Glomerular visceral epithelial cell (primary cell): ENCODE measurements at regions not wholly inside any gene's neighbourhood (a gene's known extent, or its start where the extent isn't known, plus 50 kb on each side); places are given as distances from the start of the nearest gene placed in this dataset.
"Not testable (repeated sequence)": the region's sequence is repeated elsewhere in the genome, so short reads cannot be mapped to it uniquely, and the experiment has no call there.

ENCODE experiments used
- DNase-seq: peaks from one replicate; pipeline ENCODE4 v3.0.0-alpha.2; 2016; ENCODE audit errors: extremely low spot score

DNA sequence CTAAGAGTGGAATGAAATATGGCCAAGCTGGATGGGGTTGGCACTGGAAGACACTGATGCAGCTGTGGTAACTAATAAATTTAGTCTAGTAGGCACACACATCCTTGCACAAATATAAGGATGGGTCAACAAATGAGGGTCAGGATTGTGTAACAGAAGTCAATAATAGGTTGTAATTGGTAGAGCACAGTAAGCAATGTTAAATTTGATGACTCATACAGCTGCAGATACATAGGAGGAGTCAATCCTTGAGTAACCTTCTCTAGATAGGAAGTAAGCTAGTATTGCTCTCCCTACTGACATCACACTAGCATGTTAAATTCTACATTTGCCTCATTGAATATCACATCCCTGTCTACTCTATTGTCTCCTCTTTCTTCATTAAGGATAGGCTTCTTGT lies 332.1 kb downstream of the PTPRC start:
- no peak for DNase-seq

DNA sequence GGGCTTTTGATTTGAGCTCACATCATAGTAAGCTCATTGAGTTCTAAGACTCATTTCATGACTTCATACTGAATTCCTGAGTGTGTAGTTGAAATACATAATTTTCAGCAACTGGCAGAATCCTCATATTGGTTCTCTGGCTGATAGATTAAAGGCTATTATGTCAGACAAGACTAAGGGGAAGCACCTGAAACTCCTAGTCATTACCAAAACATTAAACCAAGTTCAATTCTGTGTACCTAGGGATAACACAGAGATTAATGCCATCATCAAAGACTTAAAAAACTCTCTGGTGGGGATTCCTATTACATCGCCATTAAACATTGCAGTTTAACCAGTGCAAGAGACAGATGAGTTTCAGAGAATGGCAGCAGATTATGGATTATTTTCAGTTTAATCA lies 339.1 kb downstream of the PTPRC start:
- DNase-seq, result no peak

DNA sequence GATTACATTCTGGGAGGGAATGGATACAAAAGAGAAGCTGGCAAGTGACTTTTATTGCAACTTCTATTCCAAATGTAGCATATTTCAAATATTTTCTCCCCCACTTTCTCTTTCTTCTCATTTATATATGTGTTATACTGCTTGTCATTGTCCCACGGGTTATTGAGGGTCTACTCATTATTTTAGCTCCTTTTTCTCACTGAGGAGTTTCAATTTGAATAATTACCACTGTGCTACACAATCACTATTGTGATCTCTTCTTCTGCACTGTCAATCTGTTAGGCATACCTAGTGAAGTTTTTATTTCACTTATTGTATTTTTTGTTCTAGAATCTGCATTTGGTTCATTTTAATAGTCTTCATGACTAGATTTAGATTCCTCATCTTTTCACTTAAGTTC lies 339.7 kb downstream of the PTPRC start:
- DNase-seq, result no peak

DNA sequence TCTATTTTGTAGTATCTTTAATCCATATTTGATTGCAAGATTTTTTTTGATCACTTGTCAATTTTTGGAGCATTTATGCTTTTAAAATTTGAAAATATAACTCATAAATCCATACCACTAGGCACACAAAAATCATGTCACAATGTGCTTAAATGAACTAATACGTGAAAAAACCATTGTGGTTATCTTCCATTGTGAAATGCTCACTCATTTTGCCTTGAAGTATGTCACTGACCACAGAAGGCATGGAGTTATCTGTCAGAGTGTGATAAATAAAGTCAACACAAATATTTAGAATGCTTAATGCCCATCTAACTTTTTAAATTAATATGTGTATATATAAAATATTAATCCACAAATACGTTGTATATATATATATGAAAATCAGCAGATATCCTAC lies 347.2 kb downstream of the PTPRC start:
- no peak for DNase-seq

DNA sequence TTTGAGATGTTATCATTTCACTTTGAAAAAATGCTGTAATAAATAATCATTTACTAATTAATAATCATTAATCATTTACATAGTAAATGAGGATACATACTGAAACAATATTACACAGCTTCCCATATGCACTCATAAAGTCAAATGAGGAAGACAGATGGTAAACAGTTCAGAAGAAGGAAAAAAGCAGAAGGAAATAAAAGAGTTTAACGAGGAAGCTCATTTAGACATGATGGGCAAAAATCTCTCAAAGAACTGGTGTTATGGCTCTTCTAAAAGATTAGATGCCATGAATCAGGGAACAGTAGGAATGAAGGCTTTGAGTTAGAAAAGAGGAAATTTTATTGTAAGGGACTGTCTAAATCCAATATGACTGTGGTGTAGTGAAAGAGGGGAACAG lies 347.6 kb downstream of the PTPRC start:
- no peak for DNase-seq

DNA sequence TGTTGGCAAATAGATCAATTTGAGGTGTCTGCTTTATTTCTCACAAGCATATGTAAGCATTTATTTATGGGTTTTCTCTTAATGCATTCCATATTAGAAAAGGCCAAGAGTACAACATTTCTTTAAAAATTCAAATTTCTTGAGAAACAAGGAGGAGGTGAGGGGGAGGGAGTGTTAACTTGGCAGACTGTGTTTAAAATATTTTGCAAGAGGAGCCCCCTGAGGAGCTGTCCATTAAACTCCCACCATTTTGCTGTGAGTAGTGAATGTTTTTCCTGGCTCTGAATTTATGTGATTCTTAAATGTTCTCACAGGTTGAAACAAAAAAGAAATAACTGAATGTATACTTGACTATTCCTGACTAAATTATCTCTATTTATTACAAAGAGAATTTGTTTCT lies 363.8 kb downstream of the PTPRC start:
- no peak for DNase-seq

DNA sequence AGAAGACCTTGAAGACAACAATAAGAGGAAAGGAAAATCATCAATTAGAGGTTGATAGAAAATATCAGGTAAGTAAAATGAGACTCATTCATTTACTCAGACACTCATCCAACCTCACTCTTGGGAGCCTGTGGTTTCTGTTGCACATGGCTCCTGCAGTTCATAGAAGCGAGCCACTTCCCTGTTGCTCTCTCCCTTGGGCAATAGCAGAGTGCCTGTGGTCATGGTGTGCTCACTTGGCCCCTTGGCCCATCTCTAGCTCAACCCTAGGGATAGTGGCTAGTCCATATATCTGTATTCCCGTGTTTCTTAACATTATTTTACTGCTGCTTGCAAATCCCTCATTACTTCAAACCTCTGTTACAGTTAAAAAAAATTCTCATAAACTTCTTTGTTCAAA lies 368.6 kb downstream of the PTPRC start:
- DNase-seq, result no peak

DNA sequence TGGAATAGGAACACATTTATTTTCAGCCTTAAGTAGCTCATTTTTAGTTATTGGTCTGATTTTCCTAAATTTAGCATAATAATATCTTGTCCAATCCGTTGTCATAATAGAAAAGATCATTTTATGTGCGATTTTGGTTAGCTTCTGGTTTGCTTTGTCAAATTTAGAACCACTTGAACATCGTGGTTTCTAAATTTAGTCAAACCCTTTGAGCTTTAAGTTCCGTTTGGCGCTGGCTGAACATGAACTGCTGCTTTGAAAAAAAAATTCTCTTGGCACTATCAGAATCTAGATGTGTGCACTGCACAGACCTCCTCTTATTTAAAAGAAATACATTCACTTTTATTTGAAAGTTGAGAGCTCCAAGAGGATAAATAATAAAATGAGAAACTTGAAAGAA lies 370.6 kb downstream of the PTPRC start:
- DNase-seq, result no peak

DNA sequence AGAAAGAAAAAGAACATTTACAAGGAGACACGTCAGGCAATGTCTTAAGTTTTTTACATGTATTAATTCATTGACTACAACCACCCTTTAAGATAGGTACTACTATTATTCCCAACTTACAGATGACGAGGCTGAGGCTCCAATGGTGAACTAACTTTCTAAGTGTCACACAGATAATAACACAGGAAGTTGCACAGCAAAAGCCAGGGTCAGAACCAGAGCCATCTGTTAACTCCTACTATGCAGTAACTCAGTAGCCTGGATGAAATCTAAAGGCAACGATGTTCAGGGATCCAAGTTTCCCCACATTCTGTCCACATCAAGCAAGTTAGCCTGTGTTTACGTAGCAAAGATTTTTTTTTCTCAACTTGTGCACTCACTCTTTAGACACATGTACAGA lies 371.7 kb downstream of the PTPRC start:
- DNase-seq, result no peak

DNA sequence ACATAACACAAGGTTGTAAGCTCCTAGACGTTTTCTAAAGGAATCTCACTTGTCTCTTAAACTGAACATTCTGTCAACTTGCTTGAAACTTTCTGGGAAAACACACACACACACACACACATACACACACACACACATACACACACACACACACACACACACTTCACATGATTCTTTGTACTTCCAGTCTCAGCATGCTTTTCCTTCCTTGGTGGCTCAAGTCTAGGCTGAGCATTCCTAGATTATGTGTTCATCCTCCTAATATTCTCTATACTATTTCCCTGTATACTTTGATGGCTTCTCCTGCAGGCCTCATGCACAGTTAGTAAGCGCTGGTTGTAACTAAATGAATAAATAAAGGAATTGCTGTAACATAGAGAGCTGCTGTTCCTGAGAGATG lies 372.1 kb downstream of the PTPRC start:
- no peak for DNase-seq

DNA sequence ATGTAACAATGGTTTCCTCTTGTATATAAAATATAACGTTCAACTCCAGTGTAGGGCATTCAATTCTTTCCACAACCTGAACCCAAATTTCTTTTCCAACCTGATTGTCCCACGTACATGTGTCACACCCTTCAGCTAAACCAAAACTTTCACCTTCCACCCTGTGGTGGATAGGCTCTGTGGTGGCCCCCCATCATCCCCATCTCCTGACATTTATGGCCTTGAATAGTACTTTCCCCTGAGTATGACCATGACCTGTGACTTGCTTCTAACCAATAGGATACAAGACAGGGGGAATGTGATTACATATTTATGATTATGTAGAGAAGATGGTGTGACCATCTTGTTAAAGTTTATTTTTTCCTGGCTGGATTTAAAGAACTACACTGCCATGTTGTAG lies 377.0 kb downstream of the PTPRC start:
- no peak for DNase-seq

DNA sequence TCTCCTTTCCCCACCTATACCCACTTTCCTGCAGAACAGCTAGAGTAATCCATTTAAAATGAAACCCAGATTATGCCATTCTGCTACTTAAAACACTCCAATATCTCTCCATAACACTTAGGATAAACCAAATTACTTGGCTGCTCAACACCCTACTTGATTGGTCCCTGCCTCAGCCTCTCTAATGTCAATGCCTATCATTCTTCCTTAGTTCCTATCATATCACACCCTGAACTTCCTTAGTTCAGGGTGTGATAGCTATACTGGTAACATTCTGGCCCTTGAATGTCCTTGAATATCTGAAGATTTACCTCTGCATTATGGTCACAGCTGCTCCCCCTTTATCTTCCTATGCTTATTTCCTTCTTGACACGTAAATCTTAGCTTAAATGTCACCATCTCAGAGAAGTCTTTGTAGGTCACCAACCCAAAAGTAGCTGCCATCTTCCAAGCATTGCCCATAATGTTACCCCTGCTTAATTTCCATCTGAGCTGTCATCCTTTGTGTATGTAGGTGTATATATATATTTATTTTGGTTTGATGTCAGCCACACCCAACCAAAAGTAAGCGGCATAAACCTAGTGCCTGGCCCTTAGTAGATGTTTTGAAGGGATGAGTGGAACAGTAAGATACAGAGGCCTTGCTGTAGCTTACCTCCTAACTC lies 379.8 kb downstream of the PTPRC start:
- no peak for DNase-seq

DNA sequence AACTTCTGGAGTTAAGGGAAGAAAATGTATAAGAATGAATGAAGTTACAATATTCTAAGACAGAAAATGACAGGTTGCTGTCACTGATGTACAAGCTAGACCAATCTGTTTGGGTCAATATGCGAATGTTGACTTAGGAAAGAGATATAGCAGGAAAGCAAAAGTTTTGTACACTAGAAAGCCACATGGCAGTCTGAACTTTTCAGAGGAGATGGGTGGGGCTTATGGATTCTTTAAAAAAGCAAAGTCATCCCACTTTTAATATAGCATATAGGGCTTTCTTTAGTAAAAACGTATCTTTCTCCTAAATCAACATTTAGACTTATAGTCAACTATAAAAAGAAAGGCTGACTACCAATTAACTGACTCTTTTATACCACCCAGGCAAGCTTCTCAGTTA lies 381.2 kb downstream of the PTPRC start:
- DNase-seq, result no peak

DNA sequence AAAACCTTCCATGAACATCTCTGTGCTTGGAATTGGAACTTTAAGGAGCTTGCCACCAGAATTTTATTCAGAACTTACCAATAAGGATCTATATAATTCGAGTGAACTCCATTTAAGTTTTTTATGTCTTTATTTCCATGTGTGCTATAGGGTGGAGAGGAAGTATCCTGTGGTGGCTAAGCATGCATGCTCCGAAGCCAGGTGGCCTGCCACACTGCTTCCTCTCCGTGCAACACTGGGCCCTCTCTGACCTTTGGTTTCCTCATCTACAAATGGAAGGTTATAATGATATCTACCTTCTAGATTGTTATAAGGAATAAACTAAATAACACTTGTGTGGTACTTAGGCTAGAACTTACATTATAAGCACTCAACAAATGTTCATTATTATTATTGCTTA lies 382.1 kb downstream of the PTPRC start:
- no peak for DNase-seq

DNA sequence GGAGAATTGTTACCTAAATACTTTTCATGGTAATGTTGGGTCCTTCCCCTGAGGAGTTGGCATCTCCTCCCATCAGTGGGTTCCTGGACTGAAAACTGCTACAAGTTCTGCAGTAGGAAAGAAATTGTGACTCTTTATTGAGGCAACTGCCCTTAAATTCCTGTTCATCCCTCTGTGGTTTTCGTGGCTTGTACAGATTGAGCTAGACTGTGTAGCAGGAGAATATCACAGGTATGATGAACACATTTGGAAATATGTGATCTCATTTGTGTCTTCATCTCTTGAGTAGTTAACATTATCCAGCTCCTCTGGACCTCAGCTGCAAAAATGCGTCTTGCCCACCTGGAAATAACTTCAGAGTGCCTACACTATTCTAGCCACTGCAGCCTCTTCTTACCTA lies 390.6 kb downstream of the PTPRC start:
- peak; percentile 69 for DNase-seq

DNA sequence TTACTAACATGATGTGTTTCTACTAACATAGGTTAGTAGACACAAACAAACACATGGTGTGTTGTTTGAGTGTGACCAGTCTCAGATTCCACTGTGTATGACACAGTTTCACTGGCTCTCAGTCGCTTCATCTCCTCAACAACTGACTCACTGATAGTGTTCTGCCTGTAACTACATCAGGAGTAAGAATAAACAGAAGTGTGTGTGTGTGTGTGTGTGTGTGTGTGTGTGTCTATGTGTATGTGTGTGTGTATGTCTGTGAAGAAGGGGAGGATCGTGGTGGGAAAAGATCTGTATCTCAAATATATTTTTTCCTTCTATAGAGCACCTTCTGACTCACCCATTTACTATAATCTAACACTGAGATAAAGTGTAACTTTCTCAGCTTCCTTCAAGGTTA lies 391.0 kb downstream of the PTPRC start:
- peak; percentile 21 for DNase-seq

DNA sequence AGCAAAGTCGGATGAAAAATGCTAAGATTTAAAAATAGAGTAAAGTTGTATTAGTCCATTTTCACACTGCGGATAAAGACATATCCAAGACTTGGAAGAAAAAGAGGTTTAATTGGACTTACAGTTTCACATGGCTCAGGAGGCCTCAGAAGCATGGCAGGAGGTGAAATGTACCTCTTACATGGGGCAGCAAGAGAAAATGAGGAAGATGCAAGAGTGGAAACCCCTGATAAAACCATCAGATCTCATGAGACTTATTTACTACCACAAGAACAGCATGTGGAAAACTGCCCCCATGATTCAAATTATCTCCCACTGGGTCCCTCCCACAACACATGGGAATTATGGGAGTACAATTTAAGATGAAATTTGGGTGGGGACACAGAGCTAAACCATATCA lies 391.7 kb downstream of the PTPRC start:
- DNase-seq, result not testable (repeated sequence)

DNA sequence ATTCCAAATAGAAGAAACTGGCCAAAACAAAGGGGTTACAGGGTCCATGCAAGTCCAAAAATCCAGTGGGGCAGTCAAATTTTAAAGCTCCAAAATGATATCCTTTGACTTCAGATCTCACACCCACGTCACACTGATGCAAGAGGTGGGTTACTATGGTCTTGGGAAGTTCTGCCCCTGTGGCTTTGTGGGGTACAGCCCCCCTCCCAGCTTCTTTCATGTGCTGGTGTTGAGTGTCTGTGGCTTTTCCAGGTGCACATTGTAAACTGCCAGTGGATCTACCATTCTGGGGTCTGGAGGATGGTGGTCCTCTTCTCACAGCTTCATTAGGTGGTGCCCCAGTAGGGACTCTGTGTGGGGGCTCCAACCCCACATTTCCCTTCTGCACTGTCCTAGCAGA lies 392.3 kb downstream of the PTPRC start:
- not testable (repeated sequence) for DNase-seq

DNA sequence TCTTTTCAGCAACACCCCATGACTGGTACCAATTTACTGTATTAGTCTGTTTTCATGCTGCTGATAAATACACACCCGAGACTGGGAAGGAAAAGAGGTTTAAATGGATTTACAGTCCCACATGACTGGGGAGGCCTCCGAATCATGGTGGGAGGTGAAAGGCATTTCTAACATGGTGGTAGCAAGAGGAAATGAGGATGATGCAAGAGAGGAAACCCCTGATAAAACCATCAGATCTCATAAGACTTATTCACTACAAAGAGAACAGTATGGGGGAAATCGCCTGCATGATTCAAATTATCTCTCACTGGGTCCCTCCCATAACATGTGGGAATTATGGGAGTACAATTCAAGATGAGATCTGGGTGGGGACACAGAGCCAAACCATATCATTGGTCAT lies 393.6 kb downstream of the PTPRC start:
- not testable (repeated sequence) for DNase-seq

DNA sequence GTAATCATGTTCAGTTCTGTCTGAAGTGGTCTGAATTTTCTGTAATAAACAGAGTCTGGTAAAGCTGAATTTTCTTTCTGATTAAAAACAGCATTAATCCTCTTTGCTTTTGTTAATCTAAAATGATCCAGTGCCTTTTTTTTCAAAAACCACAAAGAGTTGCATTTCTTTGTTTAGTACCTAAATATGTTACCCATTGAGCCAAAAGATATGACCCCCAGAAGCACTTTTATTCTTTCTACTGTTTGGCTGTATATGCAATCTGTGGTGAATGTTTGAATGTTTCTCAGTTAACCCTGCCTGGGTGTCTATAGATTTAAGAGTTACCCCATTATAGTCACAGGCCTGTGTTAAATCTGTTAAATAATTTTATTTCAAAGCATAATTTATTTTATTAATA lies 394.8 kb downstream of the PTPRC start:
- no peak for DNase-seq

DNA sequence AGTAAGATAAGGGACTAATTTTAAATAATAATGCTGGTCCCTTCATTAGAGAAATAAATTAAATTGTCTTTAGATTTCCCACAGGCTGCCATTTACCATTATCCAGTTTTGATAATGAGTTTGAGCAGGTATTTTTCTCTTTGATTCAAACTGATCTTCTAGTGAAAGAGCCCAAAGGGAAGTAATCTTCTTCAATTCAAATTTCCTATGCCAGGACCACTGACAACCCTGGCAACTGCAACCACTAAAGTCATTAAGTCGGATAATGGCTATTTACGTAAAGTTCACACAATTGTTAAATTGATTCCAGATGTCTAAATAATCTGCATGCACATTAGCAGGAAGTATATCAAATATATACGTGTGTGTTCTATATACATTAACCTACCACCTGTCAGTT lies 399.3 kb downstream of the PTPRC start:
- no peak for DNase-seq

DNA sequence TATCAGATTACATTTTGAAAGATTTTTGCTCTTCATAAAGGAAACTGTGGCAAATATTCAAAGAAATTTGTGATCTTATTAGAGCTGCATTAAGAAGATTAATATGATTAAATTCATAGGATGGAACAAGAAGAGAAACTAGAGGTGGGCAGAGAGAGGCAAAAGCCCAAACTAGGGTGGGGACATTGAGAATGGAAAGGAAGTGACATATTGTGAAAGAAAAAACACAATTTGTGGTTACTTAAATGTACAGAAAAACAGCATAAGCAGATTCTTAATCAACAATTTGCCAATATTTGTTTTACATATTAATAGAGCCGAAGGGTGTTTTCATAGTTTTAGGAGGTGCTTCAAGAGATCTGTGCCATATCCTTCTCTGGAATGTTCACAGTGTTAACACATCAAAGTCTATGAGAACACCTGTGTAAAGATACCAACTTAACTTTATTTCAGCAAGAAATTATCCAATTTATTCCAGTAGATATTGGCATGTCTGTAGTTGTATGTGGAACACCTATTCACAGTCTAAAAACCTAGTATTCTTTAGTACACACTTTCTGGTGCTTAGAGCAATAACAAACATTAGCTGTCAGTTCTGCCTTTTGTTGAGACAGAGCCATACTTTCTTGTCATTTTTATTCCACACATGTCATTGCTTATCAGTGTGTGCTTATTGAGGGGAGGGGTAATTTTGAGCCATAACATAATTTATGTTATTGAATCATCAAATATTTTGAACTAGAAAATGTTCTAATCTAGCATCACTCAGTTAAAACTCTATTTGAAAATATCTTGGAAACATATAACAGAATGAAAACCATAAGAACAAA lies 401.5 kb downstream of the PTPRC start:
- DNase-seq, result no peak

DNA sequence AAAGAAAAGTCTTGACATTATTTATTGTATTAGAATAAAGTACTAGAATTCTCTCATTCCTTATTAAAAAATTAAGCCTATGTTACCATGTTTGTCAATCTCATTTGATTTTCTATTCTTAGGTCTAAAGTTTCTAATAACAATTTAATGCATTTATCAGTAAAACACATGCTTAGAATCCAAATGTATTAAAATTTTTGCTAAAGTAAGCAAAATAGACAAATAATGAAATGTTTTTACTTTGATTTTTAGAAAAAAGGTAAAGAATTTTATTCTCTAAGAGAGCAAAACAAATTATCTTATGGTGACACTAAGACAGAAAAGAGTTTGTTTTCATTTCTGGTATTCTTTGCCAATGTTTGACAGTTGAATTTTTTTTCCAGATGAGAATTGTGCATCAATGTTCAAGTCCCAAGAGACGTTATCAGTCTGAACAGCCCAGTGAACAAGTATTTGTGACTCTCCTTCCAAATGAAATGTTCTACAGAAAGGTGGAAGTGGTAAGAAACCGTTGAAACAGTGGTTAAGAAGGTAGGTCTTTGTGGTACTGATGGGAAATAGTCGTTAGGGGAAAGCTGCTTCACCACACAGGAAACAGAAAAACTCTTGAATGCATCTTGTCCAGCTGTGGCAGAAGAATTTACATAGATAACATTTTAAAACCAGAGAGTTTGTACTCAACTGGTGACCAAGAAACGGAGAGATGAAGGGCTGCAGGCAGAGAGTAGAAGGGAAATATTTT lies 402.5 kb downstream of the PTPRC start:
- DNase-seq, result no peak
